HUES48 (cell line): ENCODE measurements at regions not wholly inside any gene's neighbourhood (a gene's known extent, or its start where the extent isn't known, plus 50 kb on each side); places are given as distances from the start of the nearest gene placed in this dataset.

Source experiments
- H3K27ac ChIP-seq: one replicate; pipeline ENCODE4 v1.7.0; 2013; ENCODE audit warnings: low read depth, low read length, inconsistent platforms
- H3K27me3 ChIP-seq: 2 replicates; pipeline ENCODE4 v1.6.1; 2013; ENCODE audit warnings: mild to moderate bottlenecking, low read length; ENCODE audit not compliant: control insufficient read depth, insufficient read depth
- H3K36me3 ChIP-seq: 2 replicates; pipeline ENCODE4 v1.6.1; 2013; ENCODE audit warnings: low read length; ENCODE audit not compliant: control insufficient read depth, insufficient read depth
- H3K4me1 ChIP-seq: 2 replicates; pipeline ENCODE4 v1.6.1; 2013; ENCODE audit warnings: mild to moderate bottlenecking, low read length; ENCODE audit not compliant: control insufficient read depth, insufficient read depth
- H3K4me3 ChIP-seq: 2 replicates; pipeline ENCODE4 v1.5.1; 2013; ENCODE audit warnings: mild to moderate bottlenecking, low read depth, low read length
- H3K9ac ChIP-seq: 2 replicates; pipeline ENCODE4 v1.6.1; 2013; ENCODE audit warnings: mild to moderate bottlenecking, low read depth, low read length, moderate library complexity
- H3K9me3 ChIP-seq: 2 replicates; pipeline ENCODE4 v1.6.1; 2013; ENCODE audit warnings: low read length; ENCODE audit not compliant: control insufficient read depth, insufficient read depth

DNA sequence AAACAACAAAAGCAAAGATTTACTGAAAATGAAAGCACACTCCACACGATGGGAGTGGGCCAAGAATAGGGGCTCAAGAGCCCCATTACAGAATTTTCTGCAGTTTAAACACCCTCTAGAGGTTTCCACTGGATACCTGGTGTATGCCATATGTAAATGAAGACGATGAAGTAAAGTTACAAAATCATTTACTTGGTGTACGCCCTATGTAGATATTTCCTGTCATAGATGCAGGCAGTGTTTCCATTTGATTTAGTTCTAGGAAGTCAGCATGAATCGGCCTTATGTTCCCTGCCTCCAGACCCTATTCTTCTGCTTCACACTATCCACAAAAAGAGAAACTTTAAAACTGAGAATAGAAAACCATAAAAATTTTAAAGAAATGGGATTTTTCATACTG is 404.4 kb upstream of the GJE1 start:
- Histone ChIP-seq H3K27me3 (no peaks in the 10 kb centered on the region), H3K9ac (no peak overlapping the region), H3K9me3 (no peaks in the 10 kb centered on the region), H3K4me1 (peaks cover 14% of the 10 kb centered on the region; the same call in 1 of the 2 replicates), H3K4me3 (no peak overlapping the region), H3K36me3 (no peaks in the 10 kb centered on the region), H3K27ac (no peak overlapping the region)

DNA sequence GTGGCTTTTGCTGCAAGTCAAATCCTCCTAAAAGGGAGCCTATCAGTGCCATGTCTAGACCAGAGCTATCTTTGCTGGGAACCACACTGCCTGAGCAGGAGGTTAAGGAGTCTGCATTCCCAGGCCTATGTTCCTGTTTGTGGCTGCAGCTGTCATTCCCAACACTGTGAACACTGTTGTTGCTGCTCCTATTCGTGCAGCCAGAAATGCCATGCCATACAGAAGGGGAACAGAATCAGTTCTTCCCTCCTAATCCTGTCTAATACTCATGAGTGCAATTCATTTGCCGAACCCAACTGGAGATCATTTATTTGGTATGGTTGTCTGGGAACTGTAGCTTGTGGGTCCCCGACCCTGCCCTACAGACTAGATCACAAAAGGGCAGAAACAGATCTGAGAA is 406.5 kb upstream of the GJE1 start:
- Histone ChIP-seq H3K27me3 (no peaks in the 10 kb centered on the region), H3K4me1 (peaks cover 14% of the 10 kb centered on the region; the same call in 1 of the 2 replicates), H3K9ac (no peak overlapping the region), H3K4me3 (no peak overlapping the region), H3K9me3 (no peaks in the 10 kb centered on the region), H3K27ac (no peak overlapping the region), H3K36me3 (no peaks in the 10 kb centered on the region)

DNA sequence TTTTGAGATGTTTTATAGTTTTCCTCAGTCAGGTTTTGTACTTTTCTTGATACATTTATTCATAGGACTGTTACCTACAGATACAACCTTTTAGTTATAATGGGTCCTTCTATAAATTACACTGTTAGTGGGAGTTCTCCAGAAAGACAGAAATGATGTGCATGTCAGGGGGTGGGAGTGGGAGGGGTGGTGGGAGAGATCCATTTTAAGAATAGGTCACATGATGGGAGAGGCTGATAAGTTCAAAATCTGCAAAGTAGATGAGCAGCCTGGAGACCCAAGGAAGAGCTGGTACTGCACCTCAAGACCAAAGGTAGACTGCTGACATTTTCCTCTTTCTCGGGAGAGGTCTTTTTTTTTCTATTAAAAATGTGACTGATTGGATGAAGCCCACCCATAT is 408.0 kb upstream of the GJE1 start:
- no peak overlapping the region for H3K4me3 ChIP-seq
- H3K9ac ChIP-seq: no peak overlapping the region
- H3K27me3 ChIP-seq: no peaks in the 10 kb centered on the region

DNA sequence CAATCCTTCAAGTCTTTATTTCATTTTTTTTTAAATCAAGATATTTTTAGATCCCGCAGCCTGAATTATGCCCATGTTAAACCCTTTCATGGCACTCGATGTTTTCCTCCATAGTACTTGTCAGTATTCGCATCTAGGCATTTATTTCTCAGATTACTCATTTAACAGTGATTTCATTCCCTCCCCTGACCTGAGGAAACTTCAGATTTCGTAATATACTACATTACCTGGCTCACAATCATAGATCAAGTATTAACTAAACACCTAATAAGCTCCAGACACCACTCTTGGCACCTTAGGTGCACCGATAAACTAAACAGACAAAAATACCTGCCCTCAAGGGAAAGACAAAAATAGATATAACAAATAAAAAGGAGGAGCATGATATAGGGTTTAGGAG is 413.2 kb upstream of the GJE1 start:
- no peaks in the 10 kb centered on the region for H3K27me3 ChIP-seq
- H3K9ac ChIP-seq: no peak overlapping the region
- no peaks in the 10 kb centered on the region for H3K36me3 ChIP-seq
- no peaks in the 10 kb centered on the region for H3K4me1 ChIP-seq
- no peak overlapping the region for H3K4me3 ChIP-seq
- no peak overlapping the region for H3K27ac ChIP-seq
- no peaks in the 10 kb centered on the region for H3K9me3 ChIP-seq

More for the DNA sequence above, 408.0 kb upstream of the GJE1 start:
- Histone ChIP-seq H3K36me3 (no peaks in the 10 kb centered on the region), H3K27ac (no peak overlapping the region), H3K9me3 (no peaks in the 10 kb centered on the region), H3K4me1 (peaks cover 14% of the 10 kb centered on the region; the same call in 1 of the 2 replicates)

DNA sequence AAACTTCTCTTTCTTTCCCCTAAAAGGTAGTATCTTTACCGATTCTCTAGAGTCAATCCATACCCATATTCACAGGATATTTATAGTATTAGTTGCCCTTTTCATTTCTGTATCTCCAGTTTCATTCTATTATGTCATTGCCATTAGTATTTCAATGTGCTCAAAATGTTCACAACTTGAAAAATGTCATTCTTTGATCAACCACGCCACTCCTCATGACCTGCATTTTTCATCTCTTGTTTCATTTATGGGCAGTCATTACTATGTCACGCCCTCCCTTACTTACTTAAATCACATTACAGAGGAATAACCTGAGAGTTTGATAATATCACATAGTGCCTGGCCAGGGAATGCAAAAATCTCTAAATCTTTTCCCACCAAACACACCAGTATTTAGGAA is 427.3 kb upstream of the GJE1 start:
- Histone ChIP-seq H3K9ac (no peak overlapping the region), H3K4me3 (no peak overlapping the region), H3K27ac (no peak overlapping the region), H3K36me3 (no peaks in the 10 kb centered on the region), H3K4me1 (no peaks in the 10 kb centered on the region), H3K27me3 (no peaks in the 10 kb centered on the region), H3K9me3 (no peaks in the 10 kb centered on the region)

DNA sequence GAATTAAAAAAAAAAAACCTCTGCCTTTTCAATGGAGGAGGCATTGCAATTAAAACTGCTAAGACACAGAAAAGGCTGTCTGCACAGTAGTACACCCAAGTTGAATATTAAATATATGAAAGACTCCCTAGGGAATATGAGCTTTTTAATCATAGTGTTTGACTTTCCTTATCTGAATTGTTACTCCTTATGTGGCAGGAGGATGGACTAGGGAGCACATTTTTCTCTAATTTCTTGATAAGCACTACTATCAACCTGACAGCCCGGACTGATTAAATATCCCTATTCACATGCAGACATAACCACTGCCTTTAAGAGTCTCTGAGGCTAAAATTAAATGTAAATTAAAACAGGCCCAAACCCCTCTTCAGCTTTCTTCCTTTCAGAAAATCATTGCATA is 428.6 kb upstream of the GJE1 start:
- Histone ChIP-seq H3K36me3 (no peaks in the 10 kb centered on the region), H3K4me1 (no peaks in the 10 kb centered on the region), H3K4me3 (no peak overlapping the region), H3K9ac (no peak overlapping the region), H3K27ac (no peak overlapping the region), H3K27me3 (no peaks in the 10 kb centered on the region), H3K9me3 (no peaks in the 10 kb centered on the region)

DNA sequence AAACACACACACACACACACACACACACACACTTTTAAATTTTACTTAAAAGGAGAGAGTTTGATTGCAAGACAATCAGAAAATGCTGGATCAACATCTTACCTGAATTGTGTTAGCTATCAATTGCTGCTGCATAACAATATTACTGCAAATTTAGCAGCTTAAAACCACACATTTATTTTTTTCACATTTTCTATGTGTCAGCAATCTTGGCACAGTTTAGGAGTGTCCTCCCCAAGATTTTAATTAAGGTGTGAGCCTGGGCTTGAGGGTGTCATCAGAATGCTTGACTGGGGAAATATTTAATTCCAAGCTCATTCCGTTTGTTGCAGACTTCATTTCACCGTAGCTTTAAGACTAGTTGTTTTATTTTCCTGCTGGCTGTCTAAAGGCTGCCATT is 431.0 kb upstream of the GJE1 start:
- Histone ChIP-seq H3K27me3 (no peaks in the 10 kb centered on the region), H3K36me3 (no peaks in the 10 kb centered on the region), H3K9me3 (no peaks in the 10 kb centered on the region), H3K27ac (no peak overlapping the region), H3K4me3 (no peak overlapping the region), H3K9ac (no peak overlapping the region), H3K4me1 (no peaks in the 10 kb centered on the region)

DNA sequence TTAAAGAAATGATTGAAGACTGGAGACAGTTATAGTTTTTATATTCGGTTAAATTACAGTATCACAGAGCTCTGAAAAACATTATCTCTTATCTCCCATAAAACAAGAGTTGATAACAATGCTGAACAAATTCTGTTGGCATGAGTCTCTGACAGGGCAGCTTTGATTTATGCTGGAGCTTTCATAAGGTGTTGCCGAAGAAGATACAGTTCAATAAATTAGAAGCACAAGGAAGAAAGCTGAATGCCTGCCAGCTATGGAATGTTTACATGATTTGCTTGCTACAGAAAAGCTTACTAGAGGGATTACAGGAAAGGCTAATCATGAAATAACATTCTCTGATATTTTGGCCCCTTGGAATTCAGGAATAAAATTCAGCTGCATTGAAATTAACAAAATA is 431.9 kb upstream of the GJE1 start:
- Histone ChIP-seq H3K4me3 (no peak overlapping the region), H3K27me3 (no peaks in the 10 kb centered on the region), H3K4me1 (no peaks in the 10 kb centered on the region), H3K36me3 (no peaks in the 10 kb centered on the region), H3K9me3 (no peaks in the 10 kb centered on the region), H3K9ac (no peak overlapping the region), H3K27ac (no peak overlapping the region)

DNA sequence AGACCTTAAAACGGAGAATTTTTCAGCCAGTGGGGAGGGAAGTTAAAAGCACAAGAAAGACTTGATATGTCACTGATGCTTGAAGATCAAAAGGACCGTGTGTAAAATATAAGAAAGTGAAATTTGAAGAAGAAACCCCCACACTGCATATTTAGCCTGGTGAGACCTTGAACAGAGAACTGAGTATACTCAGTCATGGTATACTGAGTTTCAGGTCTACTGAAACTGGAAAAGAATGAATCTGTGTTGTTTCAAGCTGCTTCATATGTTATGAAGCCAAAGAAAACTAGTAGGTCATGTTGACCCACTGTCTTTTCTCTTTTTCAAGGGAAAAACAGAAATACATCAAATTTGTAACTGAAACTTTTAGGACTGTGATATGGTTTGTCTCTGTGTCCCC is 443.8 kb upstream of the GJE1 start:
- no peaks in the 10 kb centered on the region for H3K9me3 ChIP-seq
- no peaks in the 10 kb centered on the region for H3K4me1 ChIP-seq
- no peaks in the 10 kb centered on the region for H3K36me3 ChIP-seq
- no peak overlapping the region for H3K9ac ChIP-seq
- H3K27ac ChIP-seq: no peak overlapping the region
- no peak overlapping the region for H3K4me3 ChIP-seq
- no peaks in the 10 kb centered on the region for H3K27me3 ChIP-seq

DNA sequence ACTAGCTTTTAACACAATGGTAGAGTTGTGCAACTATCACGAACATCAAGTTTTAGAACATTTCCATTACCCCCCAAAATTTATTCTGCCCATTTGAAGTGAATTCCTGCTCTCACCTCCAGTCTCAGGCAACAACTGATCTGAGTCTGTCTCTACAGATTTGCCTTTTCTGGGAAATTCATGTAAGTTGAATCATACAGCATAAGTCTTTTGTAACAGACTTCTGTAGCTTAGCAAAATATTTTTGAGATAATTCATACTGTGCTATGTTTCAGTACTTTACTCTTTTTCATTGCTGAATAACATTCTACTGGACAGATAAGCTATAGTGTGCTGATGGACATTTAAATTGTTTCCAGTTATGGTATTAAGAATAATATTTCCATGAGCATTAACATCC is 447.3 kb upstream of the GJE1 start:
- Histone ChIP-seq H3K9me3 (no peaks in the 10 kb centered on the region), H3K27me3 (no peaks in the 10 kb centered on the region), H3K4me3 (no peak overlapping the region), H3K9ac (no peak overlapping the region), H3K36me3 (no peaks in the 10 kb centered on the region), H3K27ac (no peak overlapping the region), H3K4me1 (no peaks in the 10 kb centered on the region)

DNA sequence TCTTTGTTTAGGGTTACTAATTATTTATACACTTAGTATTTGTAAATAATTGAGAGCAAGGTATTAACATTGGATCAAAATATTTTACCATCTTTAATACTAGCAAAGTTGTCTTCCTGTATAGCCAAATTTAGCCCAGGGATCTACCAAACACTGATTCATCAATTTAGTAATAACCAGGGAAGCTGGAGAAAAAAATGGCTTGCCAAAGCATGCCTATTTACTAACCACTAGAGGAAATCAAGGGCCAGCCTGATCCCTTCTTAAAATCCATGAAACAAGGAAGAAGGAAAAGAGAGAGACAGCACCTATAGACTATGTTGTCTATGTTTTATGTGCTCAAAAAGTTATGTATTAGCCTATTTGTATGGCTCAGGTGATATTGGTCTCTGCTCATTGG is 450.3 kb upstream of the GJE1 start:
- Histone ChIP-seq H3K27ac (no peak overlapping the region), H3K9ac (no peak overlapping the region)

DNA sequence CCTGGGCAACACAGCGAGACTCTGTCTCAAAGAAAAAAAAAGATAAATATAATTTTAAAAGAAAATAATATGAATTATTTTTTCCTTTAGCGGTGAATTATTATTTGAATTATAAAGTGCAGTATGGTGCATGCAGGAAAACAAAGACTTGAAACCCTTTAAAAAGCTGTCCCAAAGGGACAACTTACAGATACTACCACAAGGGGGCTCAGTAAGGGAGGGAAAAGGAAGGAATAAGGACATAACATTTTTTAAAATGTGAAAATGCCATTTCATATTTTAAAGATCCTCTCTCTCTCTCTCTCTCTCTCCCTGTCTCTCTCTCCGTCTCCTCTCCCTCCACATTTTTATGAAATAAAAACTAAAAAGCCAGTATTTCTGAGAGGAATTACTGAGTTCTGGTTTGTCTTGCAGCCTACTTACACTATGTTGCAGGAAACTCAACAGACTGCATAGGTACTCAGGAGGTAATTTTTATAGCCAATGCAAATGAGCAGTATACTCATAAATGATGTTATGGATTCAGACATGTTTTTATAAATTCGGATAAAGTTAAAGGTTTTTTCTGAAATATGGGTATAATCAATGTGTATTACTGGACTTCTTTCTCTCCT is 455.0 kb upstream of the GJE1 start:
- H3K9me3 ChIP-seq: no peaks in the 10 kb centered on the region
- H3K27ac ChIP-seq: no peak overlapping the region
- no peaks in the 10 kb centered on the region for H3K36me3 ChIP-seq
- H3K4me3 ChIP-seq: no peak overlapping the region
- H3K4me1 ChIP-seq: no peaks in the 10 kb centered on the region
- H3K27me3 ChIP-seq: no peaks in the 10 kb centered on the region
- H3K9ac ChIP-seq: no peak overlapping the region

More for the DNA sequence above, 450.3 kb upstream of the GJE1 start:
- no peaks in the 10 kb centered on the region for H3K4me1 ChIP-seq
- H3K27me3 ChIP-seq: no peaks in the 10 kb centered on the region
- H3K4me3 ChIP-seq: no peak overlapping the region
- H3K36me3 ChIP-seq: no peaks in the 10 kb centered on the region
- H3K9me3 ChIP-seq: no peaks in the 10 kb centered on the region
